Neutrophil (primary cell): ENCODE measurements at regions not wholly inside any gene's neighbourhood (a gene's known extent, or its start where the extent isn't known, plus 50 kb on each side); places are given as distances from the start of the nearest gene placed in this dataset.

ENCODE experiments used
- H3K27ac ChIP-seq: fragments of 200-600 bp; sonication (generic); 2 replicates; pipeline ENCODE4 v1.5.1; 2016; ENCODE audit warnings: mild to moderate bottlenecking, moderate library complexity
- H3K27me3 ChIP-seq: fragments of 200-600 bp; sonication (generic); 2 replicates; pipeline ENCODE4 v1.6.0; 2016; ENCODE audit warnings: mild to moderate bottlenecking
- H3K36me3 ChIP-seq: fragments of 200-600 bp; sonication (generic); 2 replicates; pipeline ENCODE4 v1.5.1; 2017
- H3K4me1 ChIP-seq, 2 experiments: fragments of 200-600 bp in 1 of 2; sonication (generic) in 1 of 2; 1 replicate in 1 of 2; 2 replicates in 1 of 2; pipeline versions ENCODE4 v1.5.1 to v1.6.1; 2013 to 2016; ENCODE audit warnings: low read depth in 1 of 2, low read length in 1 of 2, mild to moderate bottlenecking in 1 of 2, moderate library complexity in 1 of 2; ENCODE audit not compliant: control insufficient read depth in 1 of 2, insufficient read depth in 1 of 2
- H3K4me3 ChIP-seq, 2 experiments: fragments of 200-600 bp in 1 of 2; sonication (generic) in 1 of 2; 1 replicate in 1 of 2; 2 replicates in 1 of 2; pipeline ENCODE4 v1.5.1; 2013 to 2016; ENCODE audit warnings: low read depth in 1 of 2, low read length in 1 of 2, mild to moderate bottlenecking in 1 of 2, moderate library complexity in 1 of 2
- H3K9me3 ChIP-seq: fragments of 200-600 bp; sonication (generic); 2 replicates; pipeline ENCODE4 v1.5.1; 2016
- TF ChIP-seq, protein P1 (sequence below): fragments of 200-600 bp; sonication (generic); IDR thresholded peaks from 2 replicates; pipeline ENCODE4 v1.5.1; 2016; ENCODE audit warnings: antibody characterized with exemption

DNA sequence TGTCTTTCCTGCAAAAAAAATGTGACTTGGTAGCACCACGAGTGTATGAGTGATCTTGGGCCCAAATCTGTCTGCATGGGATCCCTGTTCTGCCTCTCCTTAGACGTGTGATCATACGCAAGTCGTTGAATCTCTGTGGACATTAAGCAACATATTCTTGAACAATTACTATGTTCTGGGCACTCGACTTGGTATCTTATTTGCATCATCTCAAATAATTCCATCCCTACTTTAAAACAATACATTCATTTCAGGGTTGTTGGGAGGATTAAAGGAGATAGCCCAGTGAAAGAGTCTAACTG lies 145.4 kb upstream of the CPEB2 start:
- Histone ChIP-seq H3K27ac (no peak overlapping the region), H3K27me3 (peaks cover 51% of the 10 kb centered on the region), H3K36me3 (no peaks in the 10 kb centered on the region), H3K4me3 (no peak overlapping the region), H3K4me1 (no peaks in the 10 kb centered on the region), H3K9me3 (no peaks in the 10 kb centered on the region)
- TF ChIP-seq, protein P1, sequence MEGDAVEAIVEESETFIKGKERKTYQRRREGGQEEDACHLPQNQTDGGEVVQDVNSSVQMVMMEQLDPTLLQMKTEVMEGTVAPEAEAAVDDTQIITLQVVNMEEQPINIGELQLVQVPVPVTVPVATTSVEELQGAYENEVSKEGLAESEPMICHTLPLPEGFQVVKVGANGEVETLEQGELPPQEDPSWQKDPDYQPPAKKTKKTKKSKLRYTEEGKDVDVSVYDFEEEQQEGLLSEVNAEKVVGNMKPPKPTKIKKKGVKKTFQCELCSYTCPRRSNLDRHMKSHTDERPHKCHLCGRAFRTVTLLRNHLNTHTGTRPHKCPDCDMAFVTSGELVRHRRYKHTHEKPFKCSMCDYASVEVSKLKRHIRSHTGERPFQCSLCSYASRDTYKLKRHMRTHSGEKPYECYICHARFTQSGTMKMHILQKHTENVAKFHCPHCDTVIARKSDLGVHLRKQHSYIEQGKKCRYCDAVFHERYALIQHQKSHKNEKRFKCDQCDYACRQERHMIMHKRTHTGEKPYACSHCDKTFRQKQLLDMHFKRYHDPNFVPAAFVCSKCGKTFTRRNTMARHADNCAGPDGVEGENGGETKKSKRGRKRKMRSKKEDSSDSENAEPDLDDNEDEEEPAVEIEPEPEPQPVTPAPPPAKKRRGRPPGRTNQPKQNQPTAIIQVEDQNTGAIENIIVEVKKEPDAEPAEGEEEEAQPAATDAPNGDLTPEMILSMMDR, result no peak

DNA sequence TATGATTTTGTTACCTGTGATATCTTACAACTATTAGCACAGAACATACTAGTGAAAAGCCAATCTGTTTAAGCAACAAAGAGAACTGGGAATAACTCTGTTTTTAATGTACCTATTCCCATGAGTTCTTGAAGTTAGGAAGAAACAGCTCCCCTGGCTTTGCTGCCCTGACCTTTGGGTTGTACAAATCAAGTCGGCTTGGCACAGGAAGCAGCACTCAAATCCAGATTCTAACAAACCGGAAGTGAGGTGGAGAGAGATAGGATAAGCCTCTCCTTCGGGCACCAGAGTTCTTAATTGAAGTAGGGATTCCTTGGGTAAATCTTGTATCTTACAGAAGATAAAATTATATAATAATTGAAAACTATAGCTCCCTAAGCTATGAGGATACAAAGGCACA lies 144.8 kb upstream of the CPEB2 start:
- no peaks in the 10 kb centered on the region for H3K9me3 ChIP-seq
- no peaks in the 10 kb centered on the region for H3K4me1 ChIP-seq
- no peak overlapping the region for H3K4me3 ChIP-seq
- H3K36me3 ChIP-seq, result no peaks in the 10 kb centered on the region
- H3K27me3 ChIP-seq, result peaks cover 57% of the 10 kb centered on the region
- no peak overlapping the region for H3K27ac ChIP-seq
- TF ChIP-seq, protein P1, result no peak

DNA sequence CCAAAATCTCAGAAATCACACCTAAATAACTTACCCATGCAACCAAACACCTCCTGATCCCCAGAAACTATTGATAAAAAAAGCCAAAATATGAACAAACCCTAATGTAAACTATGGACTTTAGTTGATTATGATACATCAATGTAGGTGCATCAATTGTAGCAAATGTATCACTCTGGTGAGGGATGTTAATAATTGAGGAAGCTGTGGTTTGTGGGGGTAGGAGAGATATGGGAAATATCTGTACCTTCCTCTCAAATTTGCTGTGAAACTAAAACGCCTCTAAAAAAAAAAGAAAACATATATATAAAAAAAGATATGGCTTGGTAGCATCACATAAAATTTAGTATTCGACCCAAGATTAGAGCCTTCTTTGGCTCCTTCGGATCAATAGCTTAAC lies 144.3 kb upstream of the CPEB2 start:
- Histone ChIP-seq H3K4me1 (no peaks in the 10 kb centered on the region), H3K27me3 (peaks cover 62% of the 10 kb centered on the region), H3K9me3 (no peaks in the 10 kb centered on the region), H3K36me3 (no peaks in the 10 kb centered on the region), H3K27ac (no peak overlapping the region), H3K4me3 (no peak overlapping the region)
- TF ChIP-seq, protein P1, result no peak

DNA sequence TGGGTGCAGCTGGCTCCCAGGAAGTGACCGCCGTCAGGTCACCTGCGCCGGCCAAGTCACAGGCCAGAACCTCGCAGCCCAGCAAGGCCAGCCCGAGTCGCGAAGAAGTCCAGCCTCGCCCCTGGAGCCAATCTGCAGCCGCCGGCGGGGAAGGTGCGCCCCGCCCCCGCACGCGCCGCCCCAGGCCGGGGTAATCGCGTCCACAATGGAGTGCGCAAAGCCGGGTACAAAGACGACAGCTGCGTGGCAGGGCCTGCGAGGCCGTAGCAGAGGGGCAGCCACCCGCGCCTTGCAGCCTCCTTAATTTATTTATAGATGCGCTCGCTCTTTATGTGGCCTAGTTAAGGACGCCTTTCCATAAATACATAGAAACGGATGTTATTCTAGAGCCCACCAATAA lies 139.4 kb upstream of the CPEB2 start:
- TF ChIP-seq, protein P1, result no peak
- no peak overlapping the region for H3K4me3 ChIP-seq
- no peak overlapping the region for H3K27ac ChIP-seq
- no peaks in the 10 kb centered on the region for H3K9me3 ChIP-seq
- H3K4me1 ChIP-seq, result peaks cover 12 to 15% of the 10 kb centered on the region in 2 experiments
- peaks cover 71% of the 10 kb centered on the region for H3K27me3 ChIP-seq
- H3K36me3 ChIP-seq, result no peaks in the 10 kb centered on the region

DNA sequence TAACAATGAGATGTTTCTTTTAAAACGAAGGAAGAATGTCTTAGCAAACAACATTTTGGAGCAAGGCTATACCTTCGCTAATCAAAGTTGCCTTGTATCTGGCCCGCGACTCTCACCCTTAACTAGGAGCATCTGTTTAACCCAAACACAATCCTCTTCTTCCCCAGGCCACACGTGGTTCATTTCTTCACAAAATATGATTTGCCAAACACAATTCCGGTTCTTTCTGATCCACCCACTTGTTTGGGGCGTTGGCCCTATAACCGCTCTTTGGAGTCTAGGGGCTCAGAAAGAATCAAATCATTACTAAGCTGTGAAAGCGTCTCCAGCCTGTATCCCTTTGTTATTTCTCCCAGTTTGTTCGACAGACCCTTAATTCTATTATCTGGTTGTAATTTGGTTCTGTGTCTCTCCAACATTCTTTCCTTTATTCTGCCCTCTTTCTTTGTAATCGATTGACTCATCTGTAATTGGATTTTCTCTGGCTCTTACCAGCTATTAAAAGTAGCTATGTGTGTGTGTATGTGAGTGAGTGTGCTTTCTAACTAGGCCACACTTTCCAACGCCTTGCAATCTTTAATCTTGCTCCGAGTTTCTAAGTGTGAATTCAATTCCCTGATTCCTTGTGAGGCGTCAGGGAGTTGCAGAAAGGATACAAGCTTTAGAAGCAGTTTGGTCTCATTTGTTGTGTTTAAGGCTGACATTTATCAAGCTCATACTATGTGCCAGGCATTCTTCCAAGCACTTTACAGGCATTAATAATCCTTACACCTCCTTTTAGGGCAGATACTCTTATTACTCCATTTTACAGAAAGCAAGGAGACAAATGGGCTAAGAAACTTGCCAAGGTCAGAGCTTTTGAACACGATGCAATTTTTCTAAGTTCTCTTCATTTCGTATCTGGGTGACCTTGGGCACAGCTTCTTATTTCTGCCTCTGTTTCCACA lies 138.6 kb upstream of the CPEB2 start:
- Histone ChIP-seq H3K4me3 (no peak overlapping the region), H3K9me3 (no peaks in the 10 kb centered on the region), H3K4me1 (peaks cover 12 to 15% of the 10 kb centered on the region in 2 experiments), H3K36me3 (no peaks in the 10 kb centered on the region), H3K27ac (no peak overlapping the region), H3K27me3 (peaks cover 67% of the 10 kb centered on the region)
- TF ChIP-seq, protein P1, result no peak
